Hematopoietic multipotent progenitor cell treated with erythropoietin and hydrocortisone succinate and interleukin-3 and kit ligand, for 8 days (in vitro differentiated cells): ENCODE measurements at regions not wholly inside any gene's neighbourhood (a gene's known extent, or its start where the extent isn't known, plus 50 kb on each side); places are given as distances from the start of the nearest gene placed in this dataset.
A peak's percentile ranks its signal among the peaks of the same experiment; 100 is the strongest.
"Not testable (repeated sequence)": the region's sequence is repeated elsewhere in the genome, so short reads cannot be mapped to it uniquely, and the experiment has no call there.

ENCODE experiments used
- DNase-seq: peaks from one replicate; pipeline ENCODE4 v3.0.0-alpha.2; 2015

- no peak for DNase-seq
Measured at GRCh38 chr10:2214805-2215204, 477.5 kb upstream of the ADARB2 start.

GRCh38 chr10:2214092-2214491, 476.8 kb upstream of the ADARB2 start:
- no peak for DNase-seq

- no peak for DNase-seq
Measured at GRCh38 chr10:2212244-2212834, 475.0 kb upstream of the ADARB2 start.

- DNase-seq = no peak
Measured at GRCh38 chr10:2210088-2210487, 472.8 kb upstream of the ADARB2 start.

GRCh38 chr10:2208106-2208505, 470.8 kb upstream of the ADARB2 start:
- DNase-seq = no peak

- no peak for DNase-seq
Measured at GRCh38 chr10:2207246-2207922, 470.1 kb upstream of the ADARB2 start.

GRCh38 chr10:2205406-2205805, 468.1 kb upstream of the ADARB2 start:
- DNase-seq = no peak

- no peak for DNase-seq
Measured at GRCh38 chr10:2202401-2202800, 465.1 kb upstream of the ADARB2 start.

- DNase-seq = no peak
Measured at GRCh38 chr10:2201534-2202099, 464.3 kb upstream of the ADARB2 start.

- DNase-seq = no peak
Measured at GRCh38 chr10:2197663-2198062, 460.3 kb upstream of the ADARB2 start.

GRCh38 chr10:2196272-2196671, 458.9 kb upstream of the ADARB2 start:
- DNase-seq = no peak

GRCh38 chr10:2189356-2189755, 452.0 kb upstream of the ADARB2 start:
- not testable (repeated sequence) for DNase-seq

GRCh38 chr10:2188371-2188770, 451.0 kb upstream of the ADARB2 start:
- DNase-seq = no peak

GRCh38 chr10:2173327-2173726, 436.0 kb upstream of the ADARB2 start:
- no peak for DNase-seq

GRCh38 chr10:2165771-2166460, 428.6 kb upstream of the ADARB2 start:
- no peak for DNase-seq

- DNase-seq = no peak
Measured at GRCh38 chr10:2150288-2150687, 413.0 kb upstream of the ADARB2 start.

GRCh38 chr10:2145926-2146478, 408.7 kb upstream of the ADARB2 start:
- no peak for DNase-seq

GRCh38 chr10:2145491-2145890, 408.2 kb upstream of the ADARB2 start:
- DNase-seq = no peak

- DNase-seq = no peak
Measured at GRCh38 chr10:2144584-2144983, 407.3 kb upstream of the ADARB2 start.

- no peak for DNase-seq
Measured at GRCh38 chr10:2143213-2143835, 406.0 kb upstream of the ADARB2 start.

- DNase-seq = no peak
Measured at GRCh38 chr10:2139746-2140145, 402.4 kb upstream of the ADARB2 start.

GRCh38 chr10:2137549-2138174, 400.3 kb upstream of the ADARB2 start:
- peak; percentile 16 for DNase-seq
